Peyer's patch (tissue), 4 donors: ENCODE measurements at regions not wholly inside any gene's neighbourhood (a gene's known extent, or its start where the extent isn't known, plus 50 kb on each side); places are given as distances from the start of the nearest gene placed in this dataset.
A peak's percentile ranks its signal among the peaks of the same experiment; 100 is the strongest.

Experiments
- DNase-seq, 3 donors: peaks; one replicate each; pipeline ENCODE4 v3.0.0-alpha.2; 2017 to 2019
- H3K27ac ChIP-seq, 4 donors: fragments of 200-600 bp; sonication (generic); one replicate each; pipeline ENCODE4 v1.5.1; 2016 to 2019
- H3K27me3 ChIP-seq, 2 donors: fragments of 200-600 bp; sonication (generic); one replicate each; pipeline ENCODE4 v1.5.1; 2019
- H3K36me3 ChIP-seq, 3 donors: fragments of 200-600 bp; sonication (generic); one replicate each; pipeline ENCODE4 v1.5.1; 2016 to 2019
- H3K4me1 ChIP-seq, 4 donors: fragments of 200-600 bp; sonication (generic); one replicate each; pipeline ENCODE4 v1.5.1; 2016 to 2019
- H3K4me3 ChIP-seq, 4 donors: fragments of 200-600 bp; sonication (generic); 1 replicate in 3 of 4; 2 replicates in 1 of 4; pipeline ENCODE4 v1.5.1; 2016 to 2019; ENCODE audit warnings: mild to moderate bottlenecking in 1 of 4
- H3K9me3 ChIP-seq, 4 donors: fragments of 200-600 bp; sonication (generic); one replicate each; pipeline ENCODE4 v1.5.1; 2016 to 2019; ENCODE audit warnings: mild to moderate bottlenecking in 1 of 4
- POLR2A ChIP-seq, 2 donors: fragments of 450-650 bp; IDR thresholded peaks; one replicate each; pipeline ENCODE4 v1.5.1; 2017; ENCODE audit warnings: antibody characterized with exemption in 2 of 2, mild to moderate bottlenecking in 2 of 2, moderate library complexity in 2 of 2
- TF ChIP-seq, protein P1 (sequence below), 6 experiments: fragments of 450-650 bp in 4 of 6; fragments of 200-600 bp in 2 of 6; sonication (generic) in 1 of 6; IDR thresholded peaks; one replicate each; pipeline ENCODE4 v1.5.1; 2017 to 2019; ENCODE audit warnings: antibody characterized with exemption in 6 of 6, mild to moderate bottlenecking in 3 of 6, moderate library complexity in 1 of 6

DNA sequence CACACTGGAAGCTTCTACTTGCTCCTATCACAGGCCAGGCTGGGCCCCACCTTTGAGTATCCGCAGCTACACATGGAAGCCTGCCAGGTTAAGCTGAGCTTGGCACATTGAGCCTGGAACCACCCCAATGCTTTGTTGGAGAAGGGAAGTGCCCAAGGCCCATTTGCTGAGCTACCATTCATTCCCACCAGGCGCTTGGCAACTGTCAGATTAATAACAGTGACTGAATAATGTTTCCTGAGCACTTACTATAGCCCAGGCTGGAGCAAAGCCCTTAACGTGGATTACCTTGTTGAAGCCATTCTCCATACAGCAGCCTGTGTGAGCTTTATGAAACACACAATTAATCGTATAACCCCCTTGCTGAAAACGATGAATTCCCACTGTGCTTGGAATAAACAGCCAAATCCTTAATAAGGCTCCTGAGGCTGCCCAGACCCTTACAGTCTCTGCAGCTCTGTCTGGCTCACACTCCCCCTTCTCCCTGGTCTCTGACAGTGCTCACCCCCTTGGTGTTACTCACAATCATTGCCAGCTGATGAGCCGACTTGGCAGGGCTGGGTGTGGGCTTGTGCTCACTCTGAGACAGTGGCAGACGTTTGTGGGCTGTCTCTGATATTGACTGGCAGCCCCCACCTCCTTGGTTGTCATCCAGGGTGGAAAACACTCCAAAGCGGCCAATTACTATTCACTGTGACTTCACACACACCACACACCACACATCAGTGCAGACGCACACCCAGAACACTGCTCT, 357.1 kb downstream of the MAFB start:
- Histone ChIP-seq H3K36me3 (no peaks in the 10 kb centered on the region), H3K27me3 (no peaks in the 10 kb centered on the region), H3K27ac (no peak overlapping the region), H3K4me3 (no peak overlapping the region), H3K4me1 (no peaks in the 10 kb centered on the region), H3K9me3 (no peaks in the 10 kb centered on the region)
- DNase-seq = peak in 1 of 3 donors; percentile 47
- TF ChIP-seq POLR2A (IDR thresholded peaks at IDR 0.05) = no peak
- TF ChIP-seq, protein P1, sequence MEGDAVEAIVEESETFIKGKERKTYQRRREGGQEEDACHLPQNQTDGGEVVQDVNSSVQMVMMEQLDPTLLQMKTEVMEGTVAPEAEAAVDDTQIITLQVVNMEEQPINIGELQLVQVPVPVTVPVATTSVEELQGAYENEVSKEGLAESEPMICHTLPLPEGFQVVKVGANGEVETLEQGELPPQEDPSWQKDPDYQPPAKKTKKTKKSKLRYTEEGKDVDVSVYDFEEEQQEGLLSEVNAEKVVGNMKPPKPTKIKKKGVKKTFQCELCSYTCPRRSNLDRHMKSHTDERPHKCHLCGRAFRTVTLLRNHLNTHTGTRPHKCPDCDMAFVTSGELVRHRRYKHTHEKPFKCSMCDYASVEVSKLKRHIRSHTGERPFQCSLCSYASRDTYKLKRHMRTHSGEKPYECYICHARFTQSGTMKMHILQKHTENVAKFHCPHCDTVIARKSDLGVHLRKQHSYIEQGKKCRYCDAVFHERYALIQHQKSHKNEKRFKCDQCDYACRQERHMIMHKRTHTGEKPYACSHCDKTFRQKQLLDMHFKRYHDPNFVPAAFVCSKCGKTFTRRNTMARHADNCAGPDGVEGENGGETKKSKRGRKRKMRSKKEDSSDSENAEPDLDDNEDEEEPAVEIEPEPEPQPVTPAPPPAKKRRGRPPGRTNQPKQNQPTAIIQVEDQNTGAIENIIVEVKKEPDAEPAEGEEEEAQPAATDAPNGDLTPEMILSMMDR (IDR thresholded peaks at IDR 0.05) = no peak

DNA sequence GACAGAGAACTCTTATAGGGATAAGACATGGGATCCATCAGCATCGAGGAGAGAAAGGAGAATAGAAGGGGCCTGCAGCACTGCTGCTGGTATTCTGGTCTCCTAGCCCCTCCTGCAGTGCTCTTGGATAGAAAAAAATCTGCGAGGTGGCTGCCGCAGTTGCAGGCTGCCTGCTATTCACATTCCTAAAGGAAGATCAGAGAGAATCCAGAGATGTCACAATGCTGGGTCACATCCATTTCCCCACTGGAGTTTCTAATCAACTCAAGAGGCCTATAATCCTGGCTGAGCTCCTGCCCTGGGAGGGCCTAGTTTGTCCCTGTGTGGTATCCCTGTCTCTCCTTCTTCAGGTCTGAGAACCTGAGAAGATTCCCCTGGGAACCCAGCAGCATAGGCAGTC, 357.8 kb downstream of the MAFB start:
- Histone ChIP-seq H3K36me3 (no peaks in the 10 kb centered on the region), H3K4me3 (no peak overlapping the region), H3K9me3 (no peaks in the 10 kb centered on the region), H3K27ac (no peak overlapping the region), H3K4me1 (no peaks in the 10 kb centered on the region), H3K27me3 (no peaks in the 10 kb centered on the region)
- TF ChIP-seq POLR2A (IDR thresholded peaks at IDR 0.05) = no peak
- TF ChIP-seq, protein P1 (IDR thresholded peaks at IDR 0.05) = no peak
- DNase-seq = no peak

DNA sequence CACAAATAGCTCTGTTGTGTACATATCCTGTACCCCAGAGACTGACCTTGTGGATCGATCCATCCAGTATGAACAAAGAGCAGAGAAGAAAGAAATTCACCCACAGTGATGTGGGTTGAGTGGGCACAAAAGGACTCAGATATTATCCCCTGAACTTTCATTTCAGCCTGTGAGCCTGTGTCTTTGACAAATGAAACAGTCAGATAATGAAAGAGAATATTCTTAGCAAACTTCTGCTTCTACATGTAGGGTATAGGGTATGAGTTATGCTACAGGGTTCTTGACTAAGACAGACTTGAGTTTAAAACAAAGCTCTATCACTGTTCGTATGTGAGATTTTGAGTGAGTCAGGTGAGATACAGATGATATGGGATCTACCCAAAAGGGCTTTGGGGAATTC, 359.7 kb downstream of the MAFB start:
- Histone ChIP-seq H3K36me3 (no peaks in the 10 kb centered on the region), H3K4me3 (no peak overlapping the region)
- no peak for TF ChIP-seq POLR2A (IDR thresholded peaks at IDR 0.05)
- TF ChIP-seq, protein P1 (IDR thresholded peaks at IDR 0.05) = no peak

DNA sequence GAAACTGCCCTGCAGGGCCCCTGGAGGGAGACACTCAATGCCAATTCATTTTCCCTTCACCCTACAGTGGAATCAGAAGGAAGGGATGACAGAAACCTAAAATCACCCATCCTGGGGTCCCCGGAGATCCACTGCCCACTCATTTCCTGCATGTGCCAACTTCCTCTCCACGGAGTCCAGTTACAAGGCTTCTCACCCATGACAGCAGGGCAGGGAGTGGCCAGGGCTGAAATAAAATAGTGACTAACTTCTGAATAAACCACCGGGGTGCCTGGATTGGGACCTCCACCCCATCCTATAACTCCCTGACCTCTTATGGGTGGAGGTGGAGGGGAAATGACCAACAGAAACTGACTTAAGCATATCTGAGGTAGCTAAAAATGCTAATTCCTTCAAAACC, 362.3 kb downstream of the MAFB start:
- no peaks in the 10 kb centered on the region for H3K27me3 ChIP-seq
- TF ChIP-seq, protein P1 (IDR thresholded peaks at IDR 0.05) = no peak
- TF ChIP-seq POLR2A (IDR thresholded peaks at IDR 0.05) = no peak
- no peak overlapping the region for H3K4me3 ChIP-seq
- H3K36me3 ChIP-seq = no peaks in the 10 kb centered on the region
- DNase-seq = no peak
- H3K4me1 ChIP-seq = no peaks in the 10 kb centered on the region
- H3K27ac ChIP-seq = no peak overlapping the region
- H3K9me3 ChIP-seq = no peaks in the 10 kb centered on the region

More for the DNA sequence above, 359.7 kb downstream of the MAFB start:
- no peaks in the 10 kb centered on the region for H3K27me3 ChIP-seq
- DNase-seq = no peak
- no peaks in the 10 kb centered on the region for H3K9me3 ChIP-seq
- no peak overlapping the region for H3K27ac ChIP-seq
- H3K4me1 ChIP-seq = no peaks in the 10 kb centered on the region

DNA sequence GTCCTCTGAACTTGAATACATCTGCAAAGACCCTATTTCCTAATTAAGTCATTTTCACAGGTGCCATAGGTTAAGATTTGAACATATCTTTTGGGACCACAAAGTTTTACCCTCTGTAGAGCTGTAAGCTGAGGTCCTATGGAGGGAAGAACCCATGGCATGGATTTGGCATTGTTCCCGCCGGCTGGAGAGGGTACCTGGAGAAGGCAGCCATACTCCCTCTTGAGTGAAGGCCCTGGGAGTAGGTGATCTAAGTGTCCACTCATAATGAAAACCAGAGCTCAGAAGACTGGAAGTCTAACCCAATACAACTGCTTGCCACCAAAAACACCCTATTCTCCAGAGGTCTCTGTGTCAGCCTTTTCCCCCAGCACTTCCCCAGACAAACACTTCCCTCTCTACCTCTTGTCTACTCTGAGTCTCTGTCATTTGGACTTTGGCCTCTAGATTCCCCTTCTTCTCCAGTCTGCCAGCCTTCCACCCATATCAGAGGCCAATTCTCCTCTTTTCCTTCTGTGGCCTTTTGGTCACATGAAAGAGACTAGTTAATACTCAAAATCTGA, 363.9 kb downstream of the MAFB start:
- H3K4me1 ChIP-seq = no peaks in the 10 kb centered on the region
- no peak overlapping the region for H3K4me3 ChIP-seq
- DNase-seq = no peak
- no peaks in the 10 kb centered on the region for H3K9me3 ChIP-seq
- H3K27ac ChIP-seq = no peak overlapping the region
- no peaks in the 10 kb centered on the region for H3K36me3 ChIP-seq
- no peaks in the 10 kb centered on the region for H3K27me3 ChIP-seq
- TF ChIP-seq, protein P1 (IDR thresholded peaks at IDR 0.05) = no peak
- no peak for TF ChIP-seq POLR2A (IDR thresholded peaks at IDR 0.05)
